GM21619 (cell line): ENCODE measurements at regions not wholly inside any gene's neighbourhood (a gene's known extent, or its start where the extent isn't known, plus 50 kb on each side); places are given as distances from the start of the nearest gene placed in this dataset.
"Not testable (repeated sequence)": the region's sequence is repeated elsewhere in the genome, so short reads cannot be mapped to it uniquely, and the experiment has no call there.

ENCODE experiments used
- ATAC-seq: cut with Tn5 transposase; IDR thresholded peaks from one replicate; pipeline ENCODE4 v1.9.1; 2021; ENCODE audit not compliant: unreplicated experiment

DNA sequence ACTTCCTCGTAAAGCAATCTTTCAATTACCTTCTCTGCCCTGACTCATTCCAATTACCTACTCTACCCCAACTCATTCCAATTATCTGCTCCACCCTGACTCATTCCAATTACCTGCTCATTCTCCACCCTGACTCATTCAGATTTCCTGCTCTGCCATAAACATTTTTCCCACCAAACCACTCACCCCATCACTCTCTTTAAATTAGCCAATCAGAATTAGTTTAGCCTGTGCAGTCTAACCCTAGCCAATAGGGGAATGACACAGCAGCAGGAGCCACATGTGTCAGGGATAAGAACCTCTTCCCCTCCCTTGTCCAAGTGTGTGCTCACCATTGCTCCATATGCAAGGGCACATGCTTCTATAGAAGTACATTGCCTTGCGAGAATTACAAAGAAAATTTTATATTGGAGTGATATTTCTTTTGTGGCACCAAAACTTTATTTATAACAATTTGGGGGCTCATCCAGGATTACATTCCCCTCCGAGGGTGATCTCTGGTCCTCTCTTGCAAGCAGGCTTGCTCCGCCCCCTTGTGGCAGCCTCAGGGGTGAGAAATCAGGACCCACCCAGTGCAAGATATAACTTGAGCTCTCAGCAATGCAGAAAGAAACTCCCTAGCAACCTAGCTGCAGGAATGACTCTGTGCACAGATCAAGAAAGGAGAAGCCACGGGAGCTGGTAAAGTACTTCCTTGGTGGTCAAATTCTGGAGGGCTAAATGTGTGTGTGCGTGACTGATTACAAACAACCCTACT lies 551.9 kb upstream of the EYS start:
- not testable (repeated sequence) for ATAC-seq

- no peak for ATAC-seq
These were observed 538.2 kb upstream of the EYS start for GRCh38 chr6:66245231-66245630.

DNA sequence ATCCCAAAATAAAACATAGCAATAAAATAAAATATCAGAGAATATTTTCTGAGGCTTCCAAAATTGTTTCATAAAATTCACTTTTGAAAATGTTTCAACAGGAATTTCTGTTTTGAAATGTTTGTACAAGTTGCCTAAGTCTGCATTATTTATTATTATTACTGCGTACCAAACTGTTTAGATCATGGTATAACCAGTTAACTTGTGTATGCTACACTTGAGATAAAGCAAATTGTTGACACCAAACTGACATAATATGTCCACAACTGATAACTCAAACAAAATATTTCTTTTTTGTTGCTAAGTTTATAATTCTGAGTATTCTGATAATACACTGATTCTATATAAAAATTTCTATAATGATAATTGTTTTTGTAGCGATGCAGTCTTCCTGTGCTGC lies 531.8 kb upstream of the EYS start:
- no peak for ATAC-seq

DNA sequence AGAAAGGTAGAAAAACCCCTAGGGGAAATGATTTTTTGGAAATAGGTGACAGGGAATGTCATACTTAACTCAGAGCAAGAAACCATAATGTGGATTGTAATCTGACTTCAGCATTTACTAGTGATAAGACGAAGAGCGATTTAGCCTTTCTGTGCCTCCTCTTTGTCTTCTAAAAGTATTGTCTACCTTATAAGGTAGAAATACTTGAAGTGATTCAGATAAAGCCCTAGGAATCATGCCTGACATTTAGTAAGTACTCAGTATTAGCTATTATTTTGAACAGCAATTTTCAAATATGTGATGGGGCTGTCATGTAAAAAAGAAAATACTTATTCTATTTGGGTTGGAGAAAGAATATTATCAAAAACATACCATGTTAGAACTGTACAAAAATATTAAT lies 525.9 kb upstream of the EYS start:
- no peak for ATAC-seq

DNA sequence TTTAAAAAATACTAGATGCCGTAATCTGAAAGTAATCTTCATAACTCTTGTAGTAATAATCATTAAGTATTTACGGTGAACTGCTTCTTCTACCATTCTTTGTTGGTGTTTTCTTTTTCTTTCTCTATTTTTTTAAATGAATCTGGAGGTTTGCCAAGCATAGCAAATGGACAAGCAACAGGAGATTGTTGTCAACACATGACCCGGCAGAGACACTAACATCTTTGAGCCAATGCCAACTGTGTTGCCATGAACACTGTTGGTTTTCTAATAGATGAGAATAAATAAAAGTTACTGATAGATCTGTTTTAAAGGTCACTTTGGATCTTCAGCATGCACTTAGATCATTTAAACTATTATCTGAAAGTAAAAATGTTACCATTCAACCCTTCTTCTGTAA lies 523.6 kb upstream of the EYS start:
- ATAC-seq: no peak

- no peak for ATAC-seq
These were observed 519.1 kb upstream of the EYS start for GRCh38 chr6:66226109-66226508.

DNA sequence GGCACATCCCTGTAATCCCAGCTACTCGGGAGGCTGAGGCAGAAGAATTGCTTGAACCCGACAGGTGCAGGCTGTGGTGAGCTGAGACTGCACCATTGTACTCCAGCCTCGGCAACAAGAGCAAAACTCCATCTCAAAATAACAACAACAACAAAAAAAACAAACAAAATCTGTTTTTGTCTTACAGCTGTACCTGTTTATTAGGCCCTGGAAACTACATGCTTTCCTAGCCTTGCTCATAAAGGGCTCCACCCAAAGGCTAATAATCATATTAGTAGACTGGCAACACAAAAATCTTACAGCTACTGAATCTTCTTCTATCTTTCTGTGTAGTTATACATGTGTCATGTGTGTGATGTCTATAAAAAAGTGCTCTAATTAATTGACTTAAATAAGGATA lies 503.9 kb upstream of the EYS start:
- no peak for ATAC-seq

DNA sequence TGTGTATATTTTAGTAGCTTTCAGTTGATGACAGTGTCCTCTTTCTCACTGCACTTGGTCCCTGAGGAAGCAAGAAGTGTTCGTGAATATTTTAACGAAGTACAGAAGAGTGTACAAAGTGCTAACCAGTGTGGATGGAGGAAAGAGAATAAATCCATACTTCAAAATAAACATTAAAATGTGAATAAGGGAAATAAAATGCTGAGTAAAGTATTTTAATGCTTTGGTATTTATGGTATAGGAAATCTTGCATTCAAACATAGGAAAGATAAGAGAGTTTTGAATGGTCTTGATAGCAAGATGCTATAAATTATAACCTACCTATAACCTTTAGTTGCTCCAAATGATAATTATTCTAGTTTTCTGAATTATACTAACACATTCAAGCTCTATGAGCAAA lies 493.4 kb upstream of the EYS start:
- no peak for ATAC-seq

DNA sequence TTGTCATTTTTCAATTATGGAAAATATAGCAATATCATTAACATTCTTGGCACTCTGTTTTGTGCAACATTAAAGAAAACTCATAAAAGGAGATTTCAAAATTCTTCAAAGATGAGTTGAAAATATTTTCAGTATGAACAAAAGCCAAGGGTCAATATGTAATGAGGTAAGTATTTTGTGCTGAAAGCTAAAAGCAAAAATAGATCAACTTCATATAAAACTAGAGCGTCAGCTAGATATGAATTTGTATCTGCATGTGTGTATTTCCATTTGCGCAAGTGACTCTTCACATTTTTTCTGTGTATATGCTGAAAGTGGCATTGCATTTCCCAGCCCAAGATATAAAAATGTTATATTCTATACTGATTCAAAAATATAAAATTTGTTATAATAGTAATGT lies 492.1 kb upstream of the EYS start:
- ATAC-seq: no peak

- ATAC-seq: no peak
These were observed 491.1 kb upstream of the EYS start for GRCh38 chr6:66198062-66198624.

GRCh38 chr6:66190858-66191257 lies 483.8 kb upstream of the EYS start:
- no peak for ATAC-seq

DNA sequence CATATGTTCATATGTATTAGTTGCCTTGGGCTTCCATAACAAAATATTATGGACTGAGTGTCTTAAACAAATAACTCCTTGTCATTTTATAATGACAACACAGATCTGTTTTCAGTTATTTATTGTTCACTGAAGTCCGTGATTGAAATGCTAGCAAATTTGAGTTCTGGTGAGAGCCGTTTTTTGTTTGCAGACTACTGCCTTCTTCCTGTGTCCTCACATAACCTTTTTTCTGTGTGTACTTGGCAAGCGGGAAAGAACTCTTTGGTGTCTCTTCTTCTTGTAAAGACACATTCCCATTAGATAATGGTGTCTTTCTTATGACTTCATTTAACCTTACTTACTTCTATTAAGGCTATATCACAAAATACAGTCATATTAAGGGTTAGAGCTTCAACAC lies 482.9 kb upstream of the EYS start:
- ATAC-seq: no peak

- ATAC-seq: no peak
These were observed 479.7 kb upstream of the EYS start for GRCh38 chr6:66186756-66187155.

GRCh38 chr6:66184091-66184490 lies 477.1 kb upstream of the EYS start:
- ATAC-seq: no peak

DNA sequence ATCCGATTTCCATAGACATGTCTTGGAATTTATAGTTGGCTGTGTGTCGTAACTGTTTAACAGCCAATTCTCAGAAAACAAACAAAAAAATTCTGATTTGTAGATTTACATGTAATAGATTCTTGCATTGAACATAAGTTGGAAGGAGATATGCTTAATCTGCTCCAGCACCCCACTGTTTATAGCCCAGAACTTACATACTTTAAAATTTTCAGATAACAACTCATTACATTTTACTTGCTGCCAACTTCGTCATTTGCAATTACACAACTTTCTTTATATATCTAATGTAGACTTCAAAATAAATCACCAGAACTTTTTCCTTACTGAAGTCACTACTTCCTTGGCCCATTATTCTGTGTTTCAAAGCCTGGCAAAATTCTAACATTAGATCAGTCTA lies 472.3 kb upstream of the EYS start:
- no peak for ATAC-seq

GRCh38 chr6:66173587-66173986 lies 466.6 kb upstream of the EYS start:
- no peak for ATAC-seq

- ATAC-seq: not testable (repeated sequence)
These were observed 459.7 kb upstream of the EYS start for GRCh38 chr6:66166713-66167112.

DNA sequence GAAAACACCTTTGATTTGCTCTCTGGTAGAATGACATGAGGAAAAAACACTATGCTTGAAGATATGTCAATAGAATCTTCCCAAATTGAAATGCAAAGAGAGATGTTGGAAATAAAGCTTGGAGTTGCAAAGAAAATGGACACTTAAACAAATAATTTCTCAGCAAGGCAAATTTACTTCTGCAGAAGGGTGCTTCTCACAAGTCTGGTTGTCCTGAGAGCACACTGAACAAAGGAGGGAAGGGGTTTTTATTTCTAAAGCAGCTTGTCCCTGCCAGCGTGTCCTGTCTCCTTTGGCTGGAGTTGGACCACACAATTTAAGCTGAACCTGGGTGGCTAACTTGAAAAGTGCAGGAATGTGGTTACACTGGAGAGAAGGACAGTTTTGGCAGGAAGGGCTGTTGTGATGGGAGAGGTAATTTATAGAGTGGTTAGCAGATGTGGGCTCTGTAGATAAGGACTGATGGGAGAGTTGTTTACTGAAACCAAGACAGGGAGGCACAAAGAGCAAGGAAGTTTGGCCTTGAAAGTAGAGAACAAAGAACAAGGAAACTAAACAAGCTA lies 454.6 kb upstream of the EYS start:
- ATAC-seq: no peak

- ATAC-seq: no peak
These were observed 452.9 kb upstream of the EYS start for GRCh38 chr6:66159937-66160336.

DNA sequence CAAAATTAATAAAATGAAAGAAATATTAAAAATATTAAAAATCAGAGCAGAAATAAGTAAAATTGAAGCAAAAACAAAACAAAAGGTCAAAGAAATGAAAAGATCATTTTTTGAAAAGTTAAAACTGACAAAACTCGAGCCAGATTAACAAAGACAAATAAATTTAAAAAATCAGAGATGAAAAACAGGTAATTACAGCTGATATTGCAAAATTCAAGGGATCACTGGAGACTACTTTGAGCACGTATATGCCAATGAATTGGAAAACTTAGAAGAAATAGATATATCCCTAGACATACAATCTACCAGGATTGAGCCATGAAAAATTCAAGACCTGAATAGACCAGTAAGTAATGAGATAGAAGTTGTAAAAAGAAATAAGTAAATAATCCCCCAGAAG lies 446.2 kb upstream of the EYS start:
- no peak for ATAC-seq

DNA sequence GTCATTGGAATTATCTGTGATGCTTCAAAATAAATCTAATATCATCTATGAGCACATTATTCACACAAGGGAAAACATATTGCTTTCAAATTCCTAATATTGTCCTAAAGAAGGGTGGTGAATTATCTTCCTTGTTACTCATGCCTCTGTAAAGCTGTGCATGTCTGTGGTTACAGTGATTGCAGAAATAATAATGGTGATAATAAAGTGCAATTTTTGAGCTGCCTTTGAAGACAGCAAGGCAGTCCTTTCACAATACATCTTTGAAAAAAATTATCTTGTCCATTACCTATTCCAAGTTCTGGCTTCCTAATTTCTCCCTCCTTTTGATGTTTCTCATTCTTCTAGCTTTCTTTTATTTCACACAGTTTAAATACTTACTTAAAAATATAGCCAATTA lies 442.1 kb upstream of the EYS start:
- no peak for ATAC-seq

DNA sequence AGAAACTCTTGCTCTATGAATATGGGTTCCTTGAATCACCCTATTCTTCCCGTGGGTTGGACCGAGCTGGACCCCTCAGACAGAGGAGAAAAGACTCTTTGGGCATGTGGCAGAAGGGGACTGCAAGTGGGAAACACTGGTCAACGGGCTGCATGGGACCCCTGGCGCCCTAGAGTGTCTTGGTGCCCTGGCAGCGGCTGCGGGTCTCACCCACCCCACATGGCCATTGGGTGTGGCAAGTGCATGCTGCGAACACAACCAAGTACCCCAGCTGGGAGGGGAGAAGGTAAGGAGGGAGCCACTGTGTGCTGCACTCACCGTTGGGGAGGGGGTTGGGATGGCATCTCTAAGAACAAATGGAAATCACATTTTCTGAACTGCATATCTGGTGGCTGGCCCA lies 438.8 kb upstream of the EYS start:
- ATAC-seq: no peak

DNA sequence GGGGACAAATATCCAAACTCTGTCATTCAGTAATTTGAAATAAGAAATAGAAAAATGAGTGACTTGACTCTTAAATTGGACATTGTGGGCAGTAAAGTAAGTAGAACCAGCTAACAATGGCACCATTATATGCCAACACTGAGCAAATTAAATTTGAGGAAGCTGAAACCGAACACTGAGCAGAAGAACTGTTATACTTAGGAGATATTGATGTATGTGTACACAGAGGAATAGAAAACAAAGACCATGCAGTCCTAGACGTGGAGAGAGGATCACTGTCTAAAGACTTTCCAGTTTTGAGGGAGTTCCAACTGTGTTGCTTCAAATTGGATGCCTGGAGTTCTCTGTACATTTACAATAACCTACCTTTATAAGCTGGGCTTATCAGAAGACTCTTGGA lies 427.0 kb upstream of the EYS start:
- no peak for ATAC-seq
